HUES64 (cell line): ENCODE measurements at regions not wholly inside any gene's neighbourhood (a gene's known extent, or its start where the extent isn't known, plus 50 kb on each side); places are given as distances from the start of the nearest gene placed in this dataset.

Source experiments
- H3K27ac ChIP-seq: 2 replicates; pipeline ENCODE4 v1.7.0; 2013; ENCODE audit warnings: low read depth, low read length, inconsistent platforms
- H3K27me3 ChIP-seq: 2 replicates; pipeline ENCODE4 v1.6.1; 2013; ENCODE audit warnings: mild to moderate bottlenecking, low read length; ENCODE audit not compliant: insufficient read depth
- H3K36me3 ChIP-seq: 2 replicates; pipeline ENCODE4 v1.6.1; 2013; ENCODE audit warnings: mild to moderate bottlenecking, low read length; ENCODE audit not compliant: insufficient read depth
- H3K4me1 ChIP-seq: 2 replicates; pipeline ENCODE4 v1.6.1; 2013; ENCODE audit warnings: mild to moderate bottlenecking, low read length, moderate library complexity; ENCODE audit not compliant: insufficient read depth
- H3K4me3 ChIP-seq: 2 replicates; pipeline ENCODE4 v1.5.1; 2013; ENCODE audit warnings: mild to moderate bottlenecking, low read length, moderate library complexity
- H3K9ac ChIP-seq: 2 replicates; pipeline ENCODE4 v1.6.1; 2013; ENCODE audit warnings: mild to moderate bottlenecking, low read depth, low read length
- H3K9me3 ChIP-seq: 2 replicates; pipeline ENCODE4 v1.6.1; 2013; ENCODE audit warnings: low read depth, low read length; ENCODE audit not compliant: insufficient read depth
- WGBS: fragments of 150-250, 120-280 bp; methylation state at CpG from one replicate; pipeline ENCODE4 v1.1.7; 2013; ENCODE audit warnings: missing lambda C conversion rate; 5-methylcytosine and 5-hydroxymethylcytosine counted together

DNA sequence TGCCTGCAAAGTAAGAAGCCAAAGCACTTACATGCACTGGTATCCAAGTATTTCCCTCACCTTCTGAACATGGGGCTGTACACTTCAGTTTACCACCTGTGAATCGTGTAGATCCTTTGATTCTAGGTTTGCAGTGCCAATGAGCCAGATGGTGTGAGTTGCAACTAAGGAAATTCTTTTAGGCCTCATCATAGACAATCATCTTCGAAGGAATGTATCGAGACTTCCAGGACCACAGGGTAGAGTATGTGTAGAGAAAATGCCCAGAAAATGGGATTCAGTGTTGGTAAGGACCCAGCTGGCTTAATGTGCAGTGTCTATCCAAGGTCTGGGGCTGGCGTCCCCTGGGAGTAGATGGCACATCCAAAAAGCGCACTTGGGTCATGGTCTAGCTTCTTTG lies 323.2 kb upstream of the TPM1 start:
- H3K9ac ChIP-seq, result no peak overlapping the region
- peaks cover 24% of the 10 kb centered on the region for H3K36me3 ChIP-seq
- no peaks in the 10 kb centered on the region for H3K27me3 ChIP-seq
- 98% methylated on average over 5 of the region's 5 CpGs for WGBS
- no peak overlapping the region for H3K4me3 ChIP-seq
- no peaks in the 10 kb centered on the region for H3K9me3 ChIP-seq
- no peaks in the 10 kb centered on the region for H3K4me1 ChIP-seq
- no peak overlapping the region for H3K27ac ChIP-seq

DNA sequence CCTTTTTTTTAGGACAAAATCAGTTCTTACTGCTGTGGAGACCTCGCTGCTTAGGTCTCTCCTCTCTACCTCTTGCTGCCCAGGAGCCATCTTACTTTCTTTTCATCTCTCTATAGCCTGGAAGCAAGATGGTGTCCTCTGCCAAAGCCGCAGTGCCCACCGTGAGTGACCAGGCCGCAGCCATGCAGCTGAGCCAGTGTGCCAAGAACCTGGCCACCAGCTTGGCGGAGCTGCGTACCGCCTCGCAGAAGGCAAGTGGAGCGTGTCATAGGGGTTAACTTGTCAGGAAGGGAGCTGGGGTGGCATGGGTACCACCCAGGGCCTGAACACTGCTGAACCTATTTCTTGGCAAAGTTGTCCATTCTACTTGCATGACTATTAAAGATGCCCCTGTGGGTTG lies 320.3 kb upstream of the TPM1 start:
- Histone ChIP-seq H3K36me3 (peaks cover 24% of the 10 kb centered on the region), H3K4me1 (no peaks in the 10 kb centered on the region), H3K9me3 (no peaks in the 10 kb centered on the region), H3K27me3 (no peaks in the 10 kb centered on the region), H3K9ac (no peak overlapping the region), H3K27ac (no peak overlapping the region), H3K4me3 (no peak overlapping the region)
- WGBS, result 98% methylated on average over 9 of the region's 9 CpGs

DNA sequence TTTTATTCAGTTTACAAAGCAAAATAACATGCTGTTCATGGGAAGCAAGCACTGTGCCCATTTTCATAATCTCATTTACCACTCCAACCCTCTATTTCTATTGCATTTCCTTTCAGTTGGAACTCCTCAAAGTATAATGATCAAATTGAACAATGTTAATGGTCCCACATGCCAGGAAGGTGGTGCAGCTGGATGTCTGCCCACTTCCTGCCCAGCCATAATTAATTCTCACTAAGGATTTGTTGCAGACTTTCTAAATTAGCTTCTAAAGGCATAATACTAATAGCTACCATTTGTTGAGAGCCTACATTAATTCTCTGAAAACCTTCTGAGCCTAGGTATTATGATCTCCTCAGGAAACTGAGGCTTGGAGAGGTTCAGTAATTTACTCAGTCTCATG lies 316.1 kb upstream of the TPM1 start:
- no peaks in the 10 kb centered on the region for H3K27me3 ChIP-seq
- H3K27ac ChIP-seq, result no peak overlapping the region
- no peak overlapping the region for H3K9ac ChIP-seq
- peaks cover 9% of the 10 kb centered on the region for H3K36me3 ChIP-seq
- H3K9me3 ChIP-seq, result peaks cover 8% of the 10 kb centered on the region; the same call in 1 of the 2 replicates
- H3K4me1 ChIP-seq, result no peaks in the 10 kb centered on the region
- H3K4me3 ChIP-seq, result no peak overlapping the region

DNA sequence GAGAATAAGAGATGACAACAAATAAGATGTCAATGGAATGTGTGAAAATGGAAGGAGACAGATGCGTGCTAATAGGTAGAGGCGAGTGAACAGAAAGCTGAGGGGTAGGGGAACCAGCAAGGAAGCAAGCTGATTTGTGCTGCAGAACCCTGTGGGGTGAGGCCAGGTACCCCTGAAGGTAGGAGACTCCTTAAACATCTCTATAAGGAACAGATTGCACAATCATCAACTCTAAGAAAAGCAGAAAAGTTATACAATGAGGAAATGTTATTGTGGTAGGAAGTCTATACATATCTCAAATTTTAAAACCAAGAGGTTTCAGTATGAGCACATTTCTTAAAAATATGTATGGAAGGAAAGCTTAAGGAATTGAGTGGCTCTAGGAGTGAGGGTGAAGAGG lies 315.0 kb upstream of the TPM1 start:
- Histone ChIP-seq H3K9me3 (peaks cover 8% of the 10 kb centered on the region; the same call in 1 of the 2 replicates), H3K27ac (no peak overlapping the region), H3K27me3 (no peaks in the 10 kb centered on the region), H3K9ac (no peak overlapping the region), H3K4me3 (no peak overlapping the region), H3K4me1 (no peaks in the 10 kb centered on the region), H3K36me3 (peaks cover 9% of the 10 kb centered on the region)
- 93% methylated on average over 2 of the region's 2 CpGs for WGBS

DNA sequence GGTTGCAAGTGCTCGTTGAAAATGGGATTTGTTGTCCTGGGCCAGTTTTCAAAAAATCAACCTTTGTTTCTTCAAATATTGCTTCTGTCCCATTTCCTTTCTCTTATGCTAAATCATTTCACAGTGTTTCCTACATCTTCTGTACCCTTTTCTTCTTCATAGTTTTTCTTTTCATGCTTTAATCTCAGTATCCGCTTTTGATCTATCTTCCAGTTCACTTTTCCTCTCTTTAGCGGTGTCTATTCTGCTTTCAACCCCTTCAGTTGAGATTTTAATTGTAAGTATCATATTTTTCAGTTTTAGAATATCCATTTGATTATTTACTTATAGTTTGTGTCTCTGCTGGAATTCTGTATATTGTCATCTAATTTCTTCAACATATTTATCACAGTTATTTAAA lies 311.7 kb upstream of the TPM1 start:
- Histone ChIP-seq H3K4me1 (peaks cover 13% of the 10 kb centered on the region), H3K9ac (no peak overlapping the region), H3K4me3 (no peak overlapping the region), H3K36me3 (peaks cover 3% of the 10 kb centered on the region; the same call in 1 of the 2 replicates), H3K27ac (no peak overlapping the region), H3K27me3 (no peaks in the 10 kb centered on the region), H3K9me3 (peaks cover 8% of the 10 kb centered on the region; the same call in 1 of the 2 replicates)
- 97% methylated on average over 2 of the region's 3 CpGs for WGBS

DNA sequence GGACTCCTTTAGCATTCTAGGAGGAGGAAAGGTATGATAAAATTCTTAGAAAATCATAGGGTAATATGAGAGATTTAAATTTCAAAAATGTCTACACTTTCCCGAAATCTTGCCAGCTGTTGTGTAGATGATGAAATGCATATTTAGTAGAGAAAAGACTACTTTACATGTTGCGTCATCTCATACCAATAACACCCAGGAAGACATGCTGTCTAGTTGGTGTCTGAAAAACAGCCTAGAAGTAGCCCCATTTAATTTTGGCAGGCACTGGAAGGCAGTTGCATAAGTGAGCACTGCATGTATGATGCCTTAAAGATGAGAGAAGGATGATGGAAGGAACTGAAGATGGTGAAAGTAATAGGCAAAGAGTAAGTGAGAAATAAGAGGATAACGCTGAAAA lies 310.5 kb upstream of the TPM1 start:
- H3K4me1 ChIP-seq, result peaks cover 13% of the 10 kb centered on the region
- H3K4me3 ChIP-seq, result no peak overlapping the region
- no peaks in the 10 kb centered on the region for H3K36me3 ChIP-seq
- H3K27me3 ChIP-seq, result no peaks in the 10 kb centered on the region
- peaks cover 8% of the 10 kb centered on the region; the same call in 1 of the 2 replicates for H3K9me3 ChIP-seq
- H3K27ac ChIP-seq, result no peak overlapping the region
- WGBS, result 100% methylated on average over 3 of the region's 3 CpGs
- no peak overlapping the region for H3K9ac ChIP-seq

DNA sequence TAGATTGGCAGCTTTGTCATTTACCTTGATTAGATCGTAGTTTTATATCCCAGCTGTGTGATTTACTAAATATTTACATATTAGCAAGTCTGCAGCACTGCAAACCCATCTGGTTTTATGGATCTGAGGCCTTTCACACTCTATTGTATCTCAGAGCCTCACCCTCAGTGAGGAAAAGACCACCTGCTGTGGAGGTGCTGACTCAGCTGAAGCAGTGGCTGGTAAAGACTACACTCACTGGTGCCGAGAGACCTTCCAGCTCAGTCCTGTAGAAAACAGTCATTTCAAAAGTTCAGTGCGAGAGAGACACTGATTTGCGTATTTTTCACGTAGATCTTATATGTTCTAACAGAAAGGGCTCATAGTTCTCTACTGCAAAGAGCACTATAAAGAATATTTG lies 307.8 kb upstream of the TPM1 start:
- Histone ChIP-seq H3K9me3 (peaks cover 8% of the 10 kb centered on the region; the same call in 1 of the 2 replicates), H3K27ac (0 out of 2 replicates have a peak overlapping the region, but pooled peaks have one; percentile 15), H3K36me3 (no peaks in the 10 kb centered on the region), H3K9ac (no peak overlapping the region), H3K4me1 (peaks cover 13% of the 10 kb centered on the region), H3K27me3 (no peaks in the 10 kb centered on the region), H3K4me3 (no peak overlapping the region)
- 59% methylated on average over 5 of the region's 5 CpGs for WGBS

DNA sequence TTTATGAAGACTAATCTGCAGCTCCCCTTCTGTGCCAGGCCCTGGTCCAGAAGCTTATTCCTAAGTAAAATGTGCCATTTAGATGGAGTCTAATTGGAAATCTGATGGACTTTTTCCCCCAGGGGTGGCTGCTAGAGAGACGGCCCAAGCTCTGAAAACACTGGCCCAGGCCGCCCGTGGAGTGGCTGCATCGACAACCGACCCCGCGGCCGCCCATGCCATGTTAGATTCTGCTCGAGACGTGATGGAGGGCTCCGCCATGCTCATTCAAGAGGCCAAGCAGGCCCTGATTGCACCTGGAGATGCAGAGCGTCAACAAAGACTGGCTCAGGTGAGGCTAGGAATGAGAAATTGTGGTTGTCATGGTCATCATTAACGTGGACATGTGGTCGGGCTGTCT lies 305.8 kb upstream of the TPM1 start:
- H3K9ac ChIP-seq, result no peak overlapping the region
- 96% methylated on average over 14 of the region's 14 CpGs for WGBS
- no peak overlapping the region for H3K27ac ChIP-seq
- no peaks in the 10 kb centered on the region for H3K36me3 ChIP-seq
- H3K4me3 ChIP-seq, result no peak overlapping the region
- peaks cover 13% of the 10 kb centered on the region for H3K4me1 ChIP-seq
- no peaks in the 10 kb centered on the region for H3K27me3 ChIP-seq
- H3K9me3 ChIP-seq, result no peaks in the 10 kb centered on the region

DNA sequence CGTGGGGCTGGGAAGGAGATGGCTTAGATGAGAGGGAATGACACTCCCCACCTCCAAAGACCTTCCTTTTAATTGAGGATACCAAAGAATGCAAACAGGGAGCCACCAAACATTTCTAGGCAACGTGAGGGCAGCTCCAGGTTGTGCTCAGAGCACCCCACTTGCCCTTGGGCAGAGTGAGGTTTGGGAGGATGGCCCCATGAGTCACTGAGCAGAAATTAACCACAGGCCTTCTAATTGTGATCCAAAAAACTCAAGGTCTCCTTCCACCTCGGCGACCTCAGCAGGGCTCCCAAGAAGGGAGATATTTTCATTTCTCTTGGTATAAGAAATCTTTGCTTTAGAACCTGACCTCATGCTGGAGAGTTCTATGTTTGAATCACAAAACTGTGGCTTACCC lies 305.0 kb upstream of the TPM1 start:
- Histone ChIP-seq H3K4me3 (no peak overlapping the region), H3K9ac (no peak overlapping the region), H3K9me3 (no peaks in the 10 kb centered on the region), H3K4me1 (peaks cover 17% of the 10 kb centered on the region), H3K36me3 (no peaks in the 10 kb centered on the region), H3K27ac (no peak overlapping the region), H3K27me3 (no peaks in the 10 kb centered on the region)
- WGBS, result 93% methylated on average over 3 of the region's 4 CpGs

DNA sequence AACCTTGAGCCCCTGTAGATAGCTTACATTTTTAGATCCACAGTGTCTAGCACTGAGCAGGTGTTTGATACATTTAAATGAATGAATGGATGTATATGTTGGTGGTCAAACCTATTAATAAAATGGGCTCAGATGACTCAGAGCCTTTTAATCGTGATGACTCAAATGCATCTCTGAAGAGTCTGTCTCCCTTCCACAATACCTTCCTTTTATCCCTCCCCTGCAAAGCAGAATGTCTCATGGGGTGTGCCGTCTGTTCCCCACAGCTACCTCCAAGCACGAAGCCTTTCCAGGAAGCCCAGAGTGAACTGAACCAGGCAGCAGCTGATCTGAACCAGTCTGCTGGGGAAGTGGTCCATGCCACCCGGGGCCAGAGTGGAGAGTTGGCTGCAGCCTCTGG lies 303.5 kb upstream of the TPM1 start:
- H3K4me1 ChIP-seq, result peaks cover 16% of the 10 kb centered on the region
- H3K9me3 ChIP-seq, result no peaks in the 10 kb centered on the region
- 94% methylated on average over 4 of the region's 4 CpGs for WGBS
- no peaks in the 10 kb centered on the region for H3K27me3 ChIP-seq
- H3K9ac ChIP-seq, result no peak overlapping the region
- no peak overlapping the region for H3K27ac ChIP-seq
- H3K36me3 ChIP-seq, result no peaks in the 10 kb centered on the region
- H3K4me3 ChIP-seq, result no peak overlapping the region

DNA sequence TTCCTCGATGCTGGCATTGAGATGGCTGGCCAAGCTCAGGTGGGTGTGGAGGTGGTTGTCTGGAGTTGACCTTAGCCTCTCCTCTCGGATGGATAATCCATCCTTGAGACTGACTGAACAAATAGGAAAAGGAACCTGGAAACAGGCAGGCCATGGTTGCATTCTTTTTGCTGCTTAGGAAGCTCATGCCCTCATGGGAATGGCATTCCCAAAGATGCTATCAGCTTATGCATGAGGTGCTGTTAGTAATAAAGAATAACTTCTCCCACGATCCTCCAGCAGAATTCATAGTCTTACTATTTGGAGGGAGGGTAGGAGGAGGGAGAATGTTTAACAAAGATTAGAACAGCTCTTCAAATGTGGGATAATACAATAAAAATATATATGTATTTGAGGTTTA lies 303.0 kb upstream of the TPM1 start:
- H3K9me3 ChIP-seq, result no peaks in the 10 kb centered on the region
- no peak overlapping the region for H3K27ac ChIP-seq
- no peak overlapping the region for H3K9ac ChIP-seq
- H3K27me3 ChIP-seq, result no peaks in the 10 kb centered on the region
- H3K4me1 ChIP-seq, result peaks cover 12% of the 10 kb centered on the region
- H3K4me3 ChIP-seq, result no peak overlapping the region
- no peaks in the 10 kb centered on the region for H3K36me3 ChIP-seq
- 90% methylated on average over 2 of the region's 3 CpGs for WGBS
